ENCODE measurements at regions not wholly inside any gene's neighbourhood (a gene's known extent, or its start where the extent isn't known, plus 50 kb on each side); places are given as distances from the start of the nearest gene placed in this dataset.

GRCh38 chr2:120443946-120444345 is 98.0 kb downstream of the INHBB start:
- TF ChIP-seq EZH2 (IDR thresholded peaks at IDR 0.05; ENCODE audit: borderline replicate concordance, low read depth, low read length, severe bottlenecking) (no peak), CTCF (IDR thresholded peaks at IDR 0.05; ENCODE audit: borderline replicate concordance, extremely low read depth, low read length, poor library complexity, severe bottlenecking) (no peak)
- Histone ChIP-seq H3K4me1 (ENCODE audit: insufficient read depth, low read length) (no peaks in the 10 kb centered on the region), H3K79me2 (ENCODE audit: insufficient read depth, low read length) (no peaks in the 10 kb centered on the region), H3K9me3 (ENCODE audit: insufficient read depth, low read length, severe bottlenecking) (no peaks in the 10 kb centered on the region), H3K27ac (ENCODE audit: low read length) (no peak overlapping the region), H3K4me2 (ENCODE audit: insufficient read depth, low read length) (no peak overlapping the region), H2AFZ (ENCODE audit: low read depth, low read length) (no peak overlapping the region), H3K4me3 (ENCODE audit: low read depth in 1 of 2, low read length in 2 of 2) (no peak overlapping the region), H3K36me3 (ENCODE audit: insufficient read depth, low read length) (no peaks in the 10 kb centered on the region), H3K27me3 (ENCODE audit: insufficient read depth, low read length, poor library complexity) (no peaks in the 10 kb centered on the region), H4K20me1 (ENCODE audit: insufficient read depth, low read length) (no peaks in the 10 kb centered on the region), H3K9ac (ENCODE audit: low read depth, low read length) (no peak overlapping the region)
- DNase-seq (no peak), ATAC-seq (ENCODE audit: insufficient read depth, low read depth) (no peak)

GRCh38 chr2:120444691-120445240 is 98.8 kb downstream of the INHBB start:
- Histone ChIP-seq H4K20me1 (ENCODE audit: insufficient read depth, low read length) (no peaks in the 10 kb centered on the region), H3K4me3 (ENCODE audit: low read depth in 1 of 2, low read length in 2 of 2) (no peak overlapping the region), H3K4me1 (ENCODE audit: insufficient read depth, low read length) (no peaks in the 10 kb centered on the region), H3K4me2 (ENCODE audit: insufficient read depth, low read length) (no peak overlapping the region), H3K9ac (ENCODE audit: low read depth, low read length) (no peak overlapping the region), H3K27me3 (ENCODE audit: insufficient read depth, low read length, poor library complexity) (no peaks in the 10 kb centered on the region), H3K27ac (ENCODE audit: low read length) (no peak overlapping the region), H3K79me2 (ENCODE audit: insufficient read depth, low read length) (no peaks in the 10 kb centered on the region), H2AFZ (ENCODE audit: low read depth, low read length) (no peak overlapping the region), H3K9me3 (ENCODE audit: insufficient read depth, low read length, severe bottlenecking) (no peaks in the 10 kb centered on the region), H3K36me3 (ENCODE audit: insufficient read depth, low read length) (no peaks in the 10 kb centered on the region)
- TF ChIP-seq CTCF (IDR thresholded peaks at IDR 0.05; ENCODE audit: borderline replicate concordance, extremely low read depth, low read length, poor library complexity, severe bottlenecking) (no peak), EZH2 (IDR thresholded peaks at IDR 0.05; ENCODE audit: borderline replicate concordance, low read depth, low read length, severe bottlenecking) (no peak)
- DNase-seq (no peak), ATAC-seq (ENCODE audit: insufficient read depth, low read depth) (no peak)

GRCh38 chr2:120445449-120446143 is 99.7 kb downstream of the INHBB start:
- H3K4me2 ChIP-seq (ENCODE audit: insufficient read depth, low read length) = no peak overlapping the region
- H2AFZ ChIP-seq (ENCODE audit: low read depth, low read length) = no peak overlapping the region
- H3K27ac ChIP-seq (ENCODE audit: low read length) = no peak overlapping the region
- no peaks in the 10 kb centered on the region for H3K79me2 ChIP-seq (ENCODE audit: insufficient read depth, low read length)
- H3K4me3 ChIP-seq (ENCODE audit: low read depth in 1 of 2, low read length in 2 of 2) = no peak overlapping the region
- H3K36me3 ChIP-seq (ENCODE audit: insufficient read depth, low read length) = no peaks in the 10 kb centered on the region
- H4K20me1 ChIP-seq (ENCODE audit: insufficient read depth, low read length) = no peaks in the 10 kb centered on the region
- no peak for ATAC-seq (ENCODE audit: insufficient read depth, low read depth)
- H3K27me3 ChIP-seq (ENCODE audit: insufficient read depth, low read length, poor library complexity) = no peaks in the 10 kb centered on the region
- H3K4me1 ChIP-seq (ENCODE audit: insufficient read depth, low read length) = no peaks in the 10 kb centered on the region
- TF ChIP-seq CTCF (IDR thresholded peaks at IDR 0.05; ENCODE audit: borderline replicate concordance, extremely low read depth, low read length, poor library complexity, severe bottlenecking) = no peak
- H3K9ac ChIP-seq (ENCODE audit: low read depth, low read length) = no peak overlapping the region
- no peak for DNase-seq
- H3K9me3 ChIP-seq (ENCODE audit: insufficient read depth, low read length, severe bottlenecking) = no peaks in the 10 kb centered on the region
